Parathyroid adenoma (tissue), 2 donors: ENCODE measurements at regions not wholly inside any gene's neighbourhood (a gene's known extent, or its start where the extent isn't known, plus 50 kb on each side); places are given as distances from the start of the nearest gene placed in this dataset.
"Not testable (repeated sequence)": the region's sequence is repeated elsewhere in the genome, so short reads cannot be mapped to it uniquely, and the experiment has no call there.

Experiments
- H2AFZ ChIP-seq: fragments of 300-600 bp; sonication (generic); one replicate; pipeline ENCODE4 v1.7.0; 2017; ENCODE audit warnings: antibody characterized with exemption, mild to moderate bottlenecking
- H3K27ac ChIP-seq: fragments of 300-600 bp; sonication (generic); one replicate; pipeline ENCODE4 v1.7.0; 2017
- H3K27me3 ChIP-seq: fragments of 300-600 bp; sonication (generic); one replicate; pipeline ENCODE4 v1.7.0; 2017; ENCODE audit warnings: low read length; ENCODE audit not compliant: control insufficient read depth, insufficient read depth
- H3K36me3 ChIP-seq: fragments of 300-600 bp; sonication (generic); one replicate; pipeline ENCODE4 v1.7.0; 2017; ENCODE audit warnings: low read length; ENCODE audit not compliant: control insufficient read depth, insufficient read depth
- H3K4me1 ChIP-seq: fragments of 300-600 bp; sonication (generic); one replicate; pipeline ENCODE4 v1.7.0; 2017; ENCODE audit warnings: control low read depth
- H3K4me2 ChIP-seq: fragments of 300-600 bp; sonication (generic); one replicate; pipeline ENCODE4 v1.7.0; 2017; ENCODE audit warnings: low read length
- H3K4me3 ChIP-seq: fragments of 300-600 bp; sonication (generic); one replicate; pipeline ENCODE4 v1.7.0; 2017; ENCODE audit warnings: low read depth, low read length
- H3K79me2 ChIP-seq: fragments of 300-600 bp; sonication (generic); one replicate; pipeline ENCODE4 v1.7.0; 2017; ENCODE audit warnings: control low read depth
- H3K9ac ChIP-seq: fragments of 300-600 bp; sonication (generic); one replicate; pipeline ENCODE4 v1.7.0; 2017; ENCODE audit warnings: mild to moderate bottlenecking
- H3K9me3 ChIP-seq: fragments of 300-600 bp; sonication (generic); one replicate; pipeline ENCODE4 v1.7.0; 2017; ENCODE audit warnings: low read length; ENCODE audit not compliant: control insufficient read depth
- TF ChIP-seq, protein P1 (sequence below): fragments of 300-600 bp; sonication (generic); IDR thresholded peaks from one replicate; pipeline ENCODE4 v1.7.0; 2017; ENCODE audit warnings: antibody characterized with exemption, mild to moderate bottlenecking
- donor health status: primary hyperparathyroidism.

DNA sequence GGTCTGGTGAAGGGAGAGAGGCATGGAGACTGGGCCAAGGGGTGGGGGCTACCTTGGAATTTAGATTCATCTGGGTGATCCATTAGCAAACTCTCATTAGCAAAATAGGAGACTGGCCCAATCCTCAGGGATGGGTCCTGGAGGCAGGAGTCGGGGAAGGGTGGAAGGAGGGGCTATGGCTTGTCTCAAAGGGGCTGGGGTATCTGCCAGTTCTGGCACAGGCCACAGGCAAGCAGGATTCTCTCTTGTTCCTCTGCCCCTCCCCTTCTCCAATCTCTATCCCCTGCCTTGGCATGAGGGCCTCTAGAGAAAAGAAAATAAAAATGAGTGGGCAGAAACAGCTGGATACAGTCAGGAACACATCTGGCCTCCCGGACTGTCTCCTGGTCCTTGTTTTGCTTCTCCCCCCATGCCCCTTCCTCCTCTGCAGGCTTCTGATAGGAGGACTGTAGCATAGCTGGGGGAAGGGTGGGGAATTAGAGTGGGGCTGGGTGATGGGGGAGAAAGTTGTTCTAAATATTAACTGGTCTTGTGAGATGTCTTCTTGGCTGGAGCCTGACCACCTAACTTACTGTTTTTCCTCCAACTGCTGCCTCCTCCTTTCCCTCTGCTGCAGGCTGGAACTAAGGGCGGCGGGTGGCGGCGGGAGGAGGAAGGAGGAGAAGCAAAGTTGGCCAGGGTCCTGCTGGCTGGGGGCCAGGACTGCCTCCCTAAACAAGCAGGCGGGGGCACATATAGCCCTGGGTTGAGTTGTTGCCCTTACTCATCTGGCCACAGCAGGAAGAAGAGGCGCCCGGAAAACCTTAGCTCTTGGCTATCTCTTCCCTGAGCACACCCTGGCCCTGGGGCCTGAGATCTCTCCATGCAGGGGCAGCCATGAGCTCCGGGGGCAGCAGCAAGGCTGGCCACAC, 53.3 kb upstream of the LAS1L start:
- Histone ChIP-seq H3K9ac (no peak overlapping the region), H3K4me1 (no peaks in the 10 kb centered on the region), H3K79me2 (no peaks in the 10 kb centered on the region), H3K4me3 (no peak overlapping the region), H3K9me3 (no peaks in the 10 kb centered on the region), H2AFZ (no peak overlapping the region), H3K4me2 (no peak overlapping the region), H3K27me3 (no peaks in the 10 kb centered on the region), H3K27ac (no peak overlapping the region), H3K36me3 (no peaks in the 10 kb centered on the region)
- TF ChIP-seq, protein P1, sequence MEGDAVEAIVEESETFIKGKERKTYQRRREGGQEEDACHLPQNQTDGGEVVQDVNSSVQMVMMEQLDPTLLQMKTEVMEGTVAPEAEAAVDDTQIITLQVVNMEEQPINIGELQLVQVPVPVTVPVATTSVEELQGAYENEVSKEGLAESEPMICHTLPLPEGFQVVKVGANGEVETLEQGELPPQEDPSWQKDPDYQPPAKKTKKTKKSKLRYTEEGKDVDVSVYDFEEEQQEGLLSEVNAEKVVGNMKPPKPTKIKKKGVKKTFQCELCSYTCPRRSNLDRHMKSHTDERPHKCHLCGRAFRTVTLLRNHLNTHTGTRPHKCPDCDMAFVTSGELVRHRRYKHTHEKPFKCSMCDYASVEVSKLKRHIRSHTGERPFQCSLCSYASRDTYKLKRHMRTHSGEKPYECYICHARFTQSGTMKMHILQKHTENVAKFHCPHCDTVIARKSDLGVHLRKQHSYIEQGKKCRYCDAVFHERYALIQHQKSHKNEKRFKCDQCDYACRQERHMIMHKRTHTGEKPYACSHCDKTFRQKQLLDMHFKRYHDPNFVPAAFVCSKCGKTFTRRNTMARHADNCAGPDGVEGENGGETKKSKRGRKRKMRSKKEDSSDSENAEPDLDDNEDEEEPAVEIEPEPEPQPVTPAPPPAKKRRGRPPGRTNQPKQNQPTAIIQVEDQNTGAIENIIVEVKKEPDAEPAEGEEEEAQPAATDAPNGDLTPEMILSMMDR, result no peak

DNA sequence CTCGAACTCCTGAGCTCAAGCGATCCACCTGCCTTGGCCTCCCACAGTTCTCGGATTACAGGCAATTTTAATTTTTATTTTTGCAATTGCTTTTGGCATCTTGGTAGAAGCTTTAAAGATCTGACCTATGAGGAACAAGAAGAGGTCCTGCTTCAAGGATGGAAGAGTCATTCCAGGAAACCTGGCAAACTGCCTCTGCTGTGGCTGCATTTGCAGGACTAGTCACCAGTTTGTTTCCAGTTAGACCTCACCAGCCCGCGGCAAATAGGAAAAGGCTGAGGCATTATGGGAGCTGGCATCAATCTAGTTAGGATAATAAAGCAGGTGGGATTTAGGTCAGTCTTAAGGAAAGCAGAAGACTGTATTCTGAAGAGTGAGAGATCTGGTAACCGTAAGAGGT, 51.9 kb upstream of the LAS1L start:
- Histone ChIP-seq H3K27ac (no peak overlapping the region), H3K4me2 (no peak overlapping the region), H3K9ac (no peak overlapping the region), H3K36me3 (no peaks in the 10 kb centered on the region), H3K9me3 (no peaks in the 10 kb centered on the region), H3K4me3 (no peak overlapping the region), H3K79me2 (no peaks in the 10 kb centered on the region), H3K4me1 (no peaks in the 10 kb centered on the region), H2AFZ (no peak overlapping the region), H3K27me3 (no peaks in the 10 kb centered on the region)
- TF ChIP-seq, protein P1, result no peak

DNA sequence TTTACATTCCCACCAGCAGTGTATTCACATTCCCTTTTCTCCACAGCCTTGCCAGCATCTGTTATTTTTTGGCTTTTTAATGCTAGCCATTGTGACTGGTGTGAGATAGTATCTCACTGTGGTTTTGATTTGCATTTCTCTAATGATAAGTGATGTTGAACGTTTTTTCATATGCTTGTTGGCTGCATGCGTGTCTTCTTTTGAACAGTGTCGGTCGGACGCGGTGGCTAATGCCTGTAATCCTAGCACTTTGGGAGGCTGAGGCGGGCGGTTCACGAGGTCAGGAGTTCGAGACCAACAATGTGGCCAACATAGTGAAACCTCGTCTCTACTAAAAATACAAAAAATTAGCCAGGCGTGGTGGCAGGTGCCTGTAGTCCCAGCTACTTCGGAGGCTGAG, 50.6 kb upstream of the LAS1L start:
- not testable (repeated sequence) for H3K27me3 ChIP-seq, H3K4me2 ChIP-seq, H3K4me1 ChIP-seq, H3K9ac ChIP-seq, H3K4me3 ChIP-seq, H3K36me3 ChIP-seq, H3K27ac ChIP-seq, H3K9me3 ChIP-seq, H3K79me2 ChIP-seq, H2AFZ ChIP-seq
